OCI-LY7 (cell line): ENCODE measurements at regions not wholly inside any gene's neighbourhood (a gene's known extent, or its start where the extent isn't known, plus 50 kb on each side); places are given as distances from the start of the nearest gene placed in this dataset.

ENCODE experiments used
- EZH2phosphoT487 ChIP-seq: fragments of 200-600 bp; sonication (generic); IDR thresholded peaks from 2 replicates; pipeline ENCODE4 v1.6.1; 2018; ENCODE audit warnings: low read depth, borderline replicate concordance, mild to moderate bottlenecking, mixed run types, antibody characterized with exemption, low read length, moderate library complexity, mixed read lengths
- TF ChIP-seq, protein P1 (sequence below): fragments of 200-600 bp; sonication (generic); conservative IDR thresholded peaks from 2 replicates; pipeline ENCODE4 v1.5.1; 2014; ENCODE audit warnings: mild to moderate bottlenecking, antibody characterized with exemption, low read length, moderate library complexity, mixed read lengths

DNA sequence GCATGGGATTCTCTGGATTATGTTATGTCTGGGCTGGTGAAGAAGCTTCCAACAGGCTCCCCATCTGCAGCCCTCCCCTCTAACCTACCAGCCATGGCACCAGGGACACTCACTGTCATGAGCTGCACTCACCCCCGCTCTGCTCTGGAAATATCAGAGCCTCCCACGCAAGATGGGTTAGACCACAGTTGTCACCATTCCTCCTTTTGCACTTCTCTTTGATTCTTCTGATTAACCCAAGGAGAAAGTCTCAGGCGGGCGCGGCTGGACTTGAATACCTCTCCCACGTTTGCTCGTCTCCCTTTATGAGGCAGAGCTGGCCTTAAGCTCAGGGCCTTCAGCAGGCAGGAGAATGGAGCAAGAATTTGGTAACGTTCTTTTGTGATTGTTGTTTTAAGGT, 128.1 kb downstream of the CEBPB start:
- TF ChIP-seq, protein P1, sequence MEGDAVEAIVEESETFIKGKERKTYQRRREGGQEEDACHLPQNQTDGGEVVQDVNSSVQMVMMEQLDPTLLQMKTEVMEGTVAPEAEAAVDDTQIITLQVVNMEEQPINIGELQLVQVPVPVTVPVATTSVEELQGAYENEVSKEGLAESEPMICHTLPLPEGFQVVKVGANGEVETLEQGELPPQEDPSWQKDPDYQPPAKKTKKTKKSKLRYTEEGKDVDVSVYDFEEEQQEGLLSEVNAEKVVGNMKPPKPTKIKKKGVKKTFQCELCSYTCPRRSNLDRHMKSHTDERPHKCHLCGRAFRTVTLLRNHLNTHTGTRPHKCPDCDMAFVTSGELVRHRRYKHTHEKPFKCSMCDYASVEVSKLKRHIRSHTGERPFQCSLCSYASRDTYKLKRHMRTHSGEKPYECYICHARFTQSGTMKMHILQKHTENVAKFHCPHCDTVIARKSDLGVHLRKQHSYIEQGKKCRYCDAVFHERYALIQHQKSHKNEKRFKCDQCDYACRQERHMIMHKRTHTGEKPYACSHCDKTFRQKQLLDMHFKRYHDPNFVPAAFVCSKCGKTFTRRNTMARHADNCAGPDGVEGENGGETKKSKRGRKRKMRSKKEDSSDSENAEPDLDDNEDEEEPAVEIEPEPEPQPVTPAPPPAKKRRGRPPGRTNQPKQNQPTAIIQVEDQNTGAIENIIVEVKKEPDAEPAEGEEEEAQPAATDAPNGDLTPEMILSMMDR, result no peak
- no peak for TF ChIP-seq EZH2phosphoT487
